Ishikawa (cell line): ENCODE measurements at regions not wholly inside any gene's neighbourhood (a gene's known extent, or its start where the extent isn't known, plus 50 kb on each side); places are given as distances from the start of the nearest gene placed in this dataset.

Experiments used
- CEBPB ChIP-seq: IDR thresholded peaks from 2 replicates; pipeline ENCODE4 v1.6.1; 2012
- EP300 ChIP-seq: IDR thresholded peaks from 2 replicates; pipeline ENCODE4 v1.6.1; 2012; ENCODE audit warnings: borderline replicate concordance
- MAX ChIP-seq: IDR thresholded peaks from 2 replicates; pipeline ENCODE4 v1.6.1; 2012
- USF1 ChIP-seq: IDR thresholded peaks from 2 replicates; pipeline ENCODE4 v1.6.1; 2012

GRCh38 chr22:27041745-27042310 lies 384.4 kb downstream of the MIAT start:
- no peak for TF ChIP-seq CEBPB
- no peak for TF ChIP-seq USF1
- no peak for TF ChIP-seq MAX
- no peak for TF ChIP-seq EP300
